H1 (cell line): ENCODE measurements at regions not wholly inside any gene's neighbourhood (a gene's known extent, or its start where the extent isn't known, plus 50 kb on each side); places are given as distances from the start of the nearest gene placed in this dataset.

ENCODE experiments used
- CEBPB ChIP-seq: IDR thresholded peaks from 2 replicates; pipeline ENCODE4 v1.6.1; 2012; ENCODE audit warnings: low read depth, low read length
- CHD2 ChIP-seq: IDR thresholded peaks from 2 replicates; pipeline ENCODE4 v1.6.1; 2012; ENCODE audit warnings: low read length, improper control_type of control experiment
- EP300 ChIP-seq, 2 experiments: IDR thresholded peaks; 1 replicate in 1 of 2; 2 replicates in 1 of 2; pipeline ENCODE4 v1.6.1; 2011 to 2012; ENCODE audit warnings: low read depth in 2 of 2, low read length in 2 of 2, mild to moderate bottlenecking in 2 of 2, borderline replicate concordance in 1 of 2, inconsistent platforms in 1 of 2, moderate library complexity in 1 of 2
- JUND ChIP-seq: IDR thresholded peaks from 2 replicates; pipeline ENCODE4 v1.6.1; 2011; ENCODE audit warnings: mild to moderate bottlenecking, improper control_type of control experiment, low read length
- MAFK ChIP-seq: IDR thresholded peaks from 2 replicates; pipeline ENCODE4 v1.6.1; 2012; ENCODE audit warnings: low read depth, mild to moderate bottlenecking, improper control_type of control experiment, low read length
- RFX5 ChIP-seq: IDR thresholded peaks from 2 replicates; pipeline ENCODE4 v1.6.1; 2011; ENCODE audit warnings: low read depth, low read length, improper control_type of control experiment, borderline replicate concordance
- SRF ChIP-seq: IDR thresholded peaks from 2 replicates; pipeline ENCODE4 v1.6.1; 2011; ENCODE audit warnings: mild to moderate bottlenecking, low read depth, low read length, moderate library complexity
- TAF1 ChIP-seq: IDR thresholded peaks from 2 replicates; pipeline ENCODE4 v1.6.1; 2011; ENCODE audit warnings: mild to moderate bottlenecking, low read depth, low read length
- TCF12 ChIP-seq: IDR thresholded peaks from 2 replicates; pipeline ENCODE4 v1.6.1; 2011; ENCODE audit warnings: low read depth, mild to moderate bottlenecking, low read length
- YY1 ChIP-seq: IDR thresholded peaks from 2 replicates; pipeline ENCODE4 v1.6.1; 2011; ENCODE audit warnings: low read depth, mild to moderate bottlenecking, low read length
- TF ChIP-seq, protein P1 (sequence below), 3 experiments: IDR thresholded peaks; 1 replicate in 2 of 3; 2 replicates in 1 of 3; pipeline versions ENCODE4 v1.5.1 to v1.6.1; 2011; ENCODE audit warnings: low read length in 3 of 3, mild to moderate bottlenecking in 3 of 3, inconsistent platforms in 2 of 3, low read depth in 1 of 3, moderate library complexity in 1 of 3; ENCODE audit not compliant: insufficient read depth in 1 of 3; ENCODE audit errors: control extremely low read depth in 1 of 3
- TF ChIP-seq, protein P2 (sequence below): IDR thresholded peaks from 2 replicates; pipeline ENCODE4 v1.6.1; 2012; ENCODE audit warnings: low read length, inconsistent platforms
- TF ChIP-seq, protein P3 (sequence below): IDR thresholded peaks from 2 replicates; pipeline ENCODE4 v1.6.1; 2012; ENCODE audit warnings: inconsistent platforms

DNA sequence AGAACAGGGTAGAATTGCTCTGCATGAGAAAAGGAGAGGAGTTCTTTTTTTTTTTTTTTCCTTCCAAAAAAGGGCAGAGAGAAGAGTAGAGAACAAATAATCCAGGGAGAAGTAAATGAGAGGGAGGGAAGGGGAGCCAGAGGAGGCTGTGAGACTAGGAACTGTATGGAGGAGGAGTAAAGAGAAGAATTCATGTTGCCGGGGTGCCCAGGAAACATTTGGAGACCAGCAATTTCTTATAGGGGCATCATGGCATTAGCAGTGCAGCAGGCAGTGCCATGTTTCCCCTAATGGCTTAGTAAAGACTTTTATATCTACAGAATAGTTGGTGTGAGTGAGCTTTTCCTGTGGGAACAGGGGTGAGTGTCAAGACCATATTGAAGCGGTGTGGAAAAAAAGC, 86.4 kb upstream of the SESTD1 start:
- TF ChIP-seq, protein P1, sequence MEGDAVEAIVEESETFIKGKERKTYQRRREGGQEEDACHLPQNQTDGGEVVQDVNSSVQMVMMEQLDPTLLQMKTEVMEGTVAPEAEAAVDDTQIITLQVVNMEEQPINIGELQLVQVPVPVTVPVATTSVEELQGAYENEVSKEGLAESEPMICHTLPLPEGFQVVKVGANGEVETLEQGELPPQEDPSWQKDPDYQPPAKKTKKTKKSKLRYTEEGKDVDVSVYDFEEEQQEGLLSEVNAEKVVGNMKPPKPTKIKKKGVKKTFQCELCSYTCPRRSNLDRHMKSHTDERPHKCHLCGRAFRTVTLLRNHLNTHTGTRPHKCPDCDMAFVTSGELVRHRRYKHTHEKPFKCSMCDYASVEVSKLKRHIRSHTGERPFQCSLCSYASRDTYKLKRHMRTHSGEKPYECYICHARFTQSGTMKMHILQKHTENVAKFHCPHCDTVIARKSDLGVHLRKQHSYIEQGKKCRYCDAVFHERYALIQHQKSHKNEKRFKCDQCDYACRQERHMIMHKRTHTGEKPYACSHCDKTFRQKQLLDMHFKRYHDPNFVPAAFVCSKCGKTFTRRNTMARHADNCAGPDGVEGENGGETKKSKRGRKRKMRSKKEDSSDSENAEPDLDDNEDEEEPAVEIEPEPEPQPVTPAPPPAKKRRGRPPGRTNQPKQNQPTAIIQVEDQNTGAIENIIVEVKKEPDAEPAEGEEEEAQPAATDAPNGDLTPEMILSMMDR (IDR thresholded peaks at IDR 0.05; ENCODE audit: control extremely low read depth in 1 of 3, insufficient read depth in 1 of 3, low read depth in 1 of 3, low read length in 3 of 3): no peak
- peak; percentile 46; the same call in 1 of the 2 replicates for TF ChIP-seq SRF
- TF ChIP-seq MAFK: no peak
- no peak for TF ChIP-seq RFX5
- TF ChIP-seq CEBPB: no peak
- TF ChIP-seq TAF1: no peak
- no peak for TF ChIP-seq YY1
- TF ChIP-seq, protein P2, sequence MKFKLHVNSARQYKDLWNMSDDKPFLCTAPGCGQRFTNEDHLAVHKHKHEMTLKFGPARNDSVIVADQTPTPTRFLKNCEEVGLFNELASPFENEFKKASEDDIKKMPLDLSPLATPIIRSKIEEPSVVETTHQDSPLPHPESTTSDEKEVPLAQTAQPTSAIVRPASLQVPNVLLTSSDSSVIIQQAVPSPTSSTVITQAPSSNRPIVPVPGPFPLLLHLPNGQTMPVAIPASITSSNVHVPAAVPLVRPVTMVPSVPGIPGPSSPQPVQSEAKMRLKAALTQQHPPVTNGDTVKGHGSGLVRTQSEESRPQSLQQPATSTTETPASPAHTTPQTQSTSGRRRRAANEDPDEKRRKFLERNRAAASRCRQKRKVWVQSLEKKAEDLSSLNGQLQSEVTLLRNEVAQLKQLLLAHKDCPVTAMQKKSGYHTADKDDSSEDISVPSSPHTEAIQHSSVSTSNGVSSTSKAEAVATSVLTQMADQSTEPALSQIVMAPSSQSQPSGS: no peak
- TF ChIP-seq EP300 (IDR thresholded peaks at IDR 0.05; ENCODE audit: borderline replicate concordance in 1 of 2, low read depth in 2 of 2, low read length in 2 of 2): no peak
- TF ChIP-seq, protein P3, sequence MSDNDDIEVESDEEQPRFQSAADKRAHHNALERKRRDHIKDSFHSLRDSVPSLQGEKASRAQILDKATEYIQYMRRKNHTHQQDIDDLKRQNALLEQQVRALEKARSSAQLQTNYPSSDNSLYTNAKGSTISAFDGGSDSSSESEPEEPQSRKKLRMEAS: no peak
- TF ChIP-seq CHD2: no peak
- no peak for TF ChIP-seq JUND
- TF ChIP-seq TCF12: no peak
